PC-9 (cell line): ENCODE measurements at regions not wholly inside any gene's neighbourhood (a gene's known extent, or its start where the extent isn't known, plus 50 kb on each side); places are given as distances from the start of the nearest gene placed in this dataset.

Experiments
- BruUV-seq: library from RNA; stranded (reverse); fragments of 400-500 nt; replicated peaks from 2 replicates; lab custom pipeline; 2021; lab: Mats Ljungman, UMichigan
- CTCF ChIA-PET: fragments of 300-600 bp; sonication (Branson Sonifier 250); formaldehyde crosslinking; loops from one replicate; lab custom pipeline; 2022; ENCODE audit warnings: antibody characterized with exemption; lab: Charles Lee
- POLR2A ChIA-PET: fragments of 300-600 bp; sonication (Branson Sonifier 250); formaldehyde crosslinking; loops from one replicate; lab custom pipeline; 2022; ENCODE audit warnings: antibody characterized with exemption; ENCODE audit not compliant: unreplicated experiment; lab: Charles Lee
- DNase-seq, 2 experiments: peaks; one replicate each; pipeline versions ENCODE4 v3.0.0 to v3.0.0-alpha.2; 2015 to 2022; ENCODE audit warnings: mixed read lengths in 1 of 2
- H2AFZ ChIP-seq: fragments of 200-600 bp; sonication (generic); 2 replicates; pipeline ENCODE4 v1.8.1; 2017; ENCODE audit warnings: antibody characterized with exemption
- H3F3A ChIP-seq: fragments of 200-600 bp; sonication (generic); 2 replicates; pipeline ENCODE4 v1.8.1; 2017; ENCODE audit warnings: antibody characterized with exemption, mild to moderate bottlenecking, low read depth; ENCODE audit not compliant: insufficient read depth
- H3K27ac ChIP-seq: fragments of 200-600 bp; sonication (generic); 2 replicates; pipeline ENCODE4 v1.6.1; 2016; ENCODE audit warnings: mixed run types
- H3K27me3 ChIP-seq: fragments of 200-600 bp; sonication (generic); 2 replicates; pipeline ENCODE4 v1.6.1; 2016; ENCODE audit warnings: low read depth, mixed run types; ENCODE audit not compliant: insufficient read depth
- H3K36me3 ChIP-seq: fragments of 200-600 bp; sonication (generic); 2 replicates; pipeline ENCODE4 v1.6.1; 2016; ENCODE audit warnings: low read depth, mixed run types
- H3K4me1 ChIP-seq: fragments of 200-600 bp; sonication (generic); replicated peaks from 2 replicates; pipeline ENCODE4 v1.6.1; 2016; ENCODE audit warnings: mixed run types; ENCODE audit not compliant: insufficient read depth
- H3K4me2 ChIP-seq: fragments of 200-600 bp; sonication (generic); 2 replicates; pipeline ENCODE4 v1.6.1; 2017; ENCODE audit warnings: mixed run types
- H3K4me3 ChIP-seq: fragments of 200-600 bp; sonication (generic); 2 replicates; pipeline ENCODE4 v1.6.1; 2016; ENCODE audit warnings: mixed run types
- H3K79me2 ChIP-seq: fragments of 200-600 bp; sonication (generic); 2 replicates; pipeline ENCODE4 v1.6.1; 2017; ENCODE audit warnings: low read depth, mixed run types
- H3K9me2 ChIP-seq: fragments of 200-600 bp; sonication (generic); 2 replicates; pipeline ENCODE4 v1.8.1; 2017; ENCODE audit warnings: mild to moderate bottlenecking; ENCODE audit not compliant: insufficient read depth
- H3K9me3 ChIP-seq: fragments of 200-600 bp; sonication (generic); 2 replicates; pipeline ENCODE4 v1.8.1; 2016; ENCODE audit warnings: low read depth; ENCODE audit not compliant: insufficient read depth
- H4K20me1 ChIP-seq: fragments of 200-600 bp; sonication (generic); 2 replicates; pipeline ENCODE4 v1.8.1; 2017; ENCODE audit not compliant: insufficient read depth
- EZH2 ChIP-seq: fragments of 200-600 bp; sonication (generic); IDR thresholded peaks from 2 replicates; pipeline ENCODE4 v1.8.0; 2017; ENCODE audit warnings: antibody characterized with exemption, low read depth
- intact Hi-C: fragments of 100-400 bp; cut with micrococcal nuclease; formaldehyde crosslinking; loops from one replicate; pipeline ENCODE4 v1.10.0; 2022; ENCODE audit not compliant: unreplicated experiment
- TF ChIP-seq, protein P1 (sequence below): fragments of 200-600 bp; sonication (generic); conservative IDR thresholded peaks from 2 replicates; pipeline ENCODE4 v1.6.1; 2017; ENCODE audit warnings: mixed run types, antibody characterized with exemption, mild to moderate bottlenecking, moderate library complexity

DNA sequence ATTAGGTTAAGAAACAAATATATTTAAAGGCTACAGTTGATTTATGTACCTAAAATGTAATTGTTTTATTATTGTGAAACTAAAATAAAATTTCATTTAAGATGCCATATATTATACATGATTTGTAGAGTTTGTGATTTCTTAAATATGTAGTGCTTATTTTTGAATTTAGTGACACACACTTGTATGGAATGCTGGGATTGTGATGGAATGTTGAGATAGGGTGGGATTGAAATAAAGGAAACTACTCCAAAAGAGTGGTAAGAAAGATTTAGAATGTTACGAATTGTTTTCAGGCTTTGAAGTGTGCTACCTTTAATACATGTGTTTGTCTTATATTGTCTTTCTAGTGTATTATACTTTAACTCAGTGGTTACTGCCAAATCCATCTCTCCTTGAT is 330.3 kb upstream of the PITX2 start:
- no TSS peak for BruUV-seq
- Histone ChIP-seq H3F3A (no peaks in the 10 kb centered on the region), H2AFZ (no peak overlapping the region), H3K9me3 (no peaks in the 10 kb centered on the region), H3K79me2 (no peaks in the 10 kb centered on the region), H3K27ac (no peak overlapping the region), H3K4me3 (no peak overlapping the region), H3K4me2 (no peak overlapping the region), H3K9me2 (no peaks in the 10 kb centered on the region), H3K27me3 (no peaks in the 10 kb centered on the region), H3K4me1 (no peaks in the 10 kb centered on the region), H3K36me3 (no peaks in the 10 kb centered on the region), H4K20me1 (no peaks in the 10 kb centered on the region)
- ChIA-PET POLR2A (no interaction called here), CTCF (no interaction called here)
- TF ChIP-seq, protein P1, sequence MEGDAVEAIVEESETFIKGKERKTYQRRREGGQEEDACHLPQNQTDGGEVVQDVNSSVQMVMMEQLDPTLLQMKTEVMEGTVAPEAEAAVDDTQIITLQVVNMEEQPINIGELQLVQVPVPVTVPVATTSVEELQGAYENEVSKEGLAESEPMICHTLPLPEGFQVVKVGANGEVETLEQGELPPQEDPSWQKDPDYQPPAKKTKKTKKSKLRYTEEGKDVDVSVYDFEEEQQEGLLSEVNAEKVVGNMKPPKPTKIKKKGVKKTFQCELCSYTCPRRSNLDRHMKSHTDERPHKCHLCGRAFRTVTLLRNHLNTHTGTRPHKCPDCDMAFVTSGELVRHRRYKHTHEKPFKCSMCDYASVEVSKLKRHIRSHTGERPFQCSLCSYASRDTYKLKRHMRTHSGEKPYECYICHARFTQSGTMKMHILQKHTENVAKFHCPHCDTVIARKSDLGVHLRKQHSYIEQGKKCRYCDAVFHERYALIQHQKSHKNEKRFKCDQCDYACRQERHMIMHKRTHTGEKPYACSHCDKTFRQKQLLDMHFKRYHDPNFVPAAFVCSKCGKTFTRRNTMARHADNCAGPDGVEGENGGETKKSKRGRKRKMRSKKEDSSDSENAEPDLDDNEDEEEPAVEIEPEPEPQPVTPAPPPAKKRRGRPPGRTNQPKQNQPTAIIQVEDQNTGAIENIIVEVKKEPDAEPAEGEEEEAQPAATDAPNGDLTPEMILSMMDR: no peak
- TF ChIP-seq EZH2: no peak
- intact Hi-C loops: loop anchor here (10.0 kb wide), 1 partner anchor 682 kb away; no protein-coding TSS in a partner anchor
- no peak for DNase-seq

DNA sequence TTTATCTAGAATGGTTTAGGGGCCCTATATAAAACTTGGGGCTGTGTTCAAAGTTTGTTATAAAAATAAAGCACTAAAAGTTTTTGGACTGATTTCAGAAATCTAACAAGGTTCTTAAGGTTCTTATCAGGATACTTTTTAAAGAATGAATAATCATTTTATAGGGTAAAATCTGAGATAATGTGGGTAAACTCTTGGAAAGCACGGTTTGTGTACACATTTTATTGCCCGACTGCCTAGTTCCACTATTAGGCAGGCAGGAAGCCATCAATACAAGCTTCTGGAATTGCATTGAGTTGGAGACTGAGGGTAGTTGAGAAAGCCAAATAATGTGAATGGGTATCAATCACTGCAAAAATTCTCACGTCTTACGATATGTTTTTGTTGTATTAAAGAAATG is 331.0 kb upstream of the PITX2 start:
- Histone ChIP-seq H3K4me1 (no peaks in the 10 kb centered on the region), H4K20me1 (no peaks in the 10 kb centered on the region), H3K79me2 (no peaks in the 10 kb centered on the region), H3K27ac (no peak overlapping the region), H3K9me3 (no peaks in the 10 kb centered on the region), H3K9me2 (no peaks in the 10 kb centered on the region), H2AFZ (no peak overlapping the region), H3K36me3 (no peaks in the 10 kb centered on the region), H3K4me2 (no peak overlapping the region), H3K27me3 (no peaks in the 10 kb centered on the region), H3K4me3 (no peak overlapping the region), H3F3A (no peaks in the 10 kb centered on the region)
- POLR2A ChIA-PET: no interaction called here
- CTCF ChIA-PET: no interaction called here
- DNase-seq: no peak
- BruUV-seq: no TSS peak
- TF ChIP-seq, protein P1: no peak
- no peak for TF ChIP-seq EZH2
- intact Hi-C loops: loop anchor here (10.0 kb wide), 1 partner anchor 681 kb away; no protein-coding TSS in a partner anchor

DNA sequence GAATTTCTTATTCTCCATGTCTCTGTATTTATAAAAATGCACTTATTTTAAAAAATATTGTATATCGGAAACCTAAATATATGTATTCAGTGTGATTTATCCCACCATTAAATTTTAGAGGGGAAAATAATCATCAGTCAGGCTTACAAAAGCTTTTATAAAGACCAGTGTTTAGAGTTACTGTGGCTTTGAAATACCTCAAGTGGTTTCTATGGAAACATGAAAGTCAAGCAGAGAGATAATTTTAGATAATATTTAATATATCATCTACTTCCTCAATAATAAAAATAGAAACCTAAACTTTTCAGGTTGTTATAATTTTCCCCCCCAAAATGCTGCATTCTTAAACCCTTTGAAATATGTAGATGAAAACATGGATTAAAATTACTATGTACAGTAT is 332.9 kb upstream of the PITX2 start:
- Histone ChIP-seq H4K20me1 (no peaks in the 10 kb centered on the region), H3K36me3 (no peaks in the 10 kb centered on the region), H3K9me2 (no peaks in the 10 kb centered on the region), H3K27me3 (no peaks in the 10 kb centered on the region), H3K79me2 (no peaks in the 10 kb centered on the region), H3K27ac (no peak overlapping the region), H3K4me2 (no peak overlapping the region), H3K4me3 (no peak overlapping the region), H3K4me1 (no peaks in the 10 kb centered on the region), H2AFZ (no peak overlapping the region), H3K9me3 (no peaks in the 10 kb centered on the region), H3F3A (no peaks in the 10 kb centered on the region)
- DNase-seq: no peak
- BruUV-seq: no TSS peak
- POLR2A ChIA-PET: no interaction called here
- intact Hi-C loops: loop anchor here (5.0 to 10.0 kb wide), 2 partner anchors 323 to 679 kb away; no protein-coding TSS in a partner anchor
- TF ChIP-seq EZH2: no peak
- TF ChIP-seq, protein P1: no peak
- CTCF ChIA-PET: no interaction called here
